ENCODE measurements at regions not wholly inside any gene's neighbourhood (a gene's known extent, or its start where the extent isn't known, plus 50 kb on each side); places are given as distances from the start of the nearest gene placed in this dataset.

- H3K36me3 Mint-ChIP-seq, result no peaks in the 10 kb centered on the region
- CTCF ChIA-PET, result interaction anchor here (1.9 kb wide), 1 partner anchor 10 kb away, joined by 4 read pairs; no protein-coding TSS in a partner anchor
- H3K27me3 Mint-ChIP-seq, result no peaks in the 10 kb centered on the region
- no peak for DNase-seq
- H3K9me3 Mint-ChIP-seq, result no peaks in the 10 kb centered on the region
- no peak overlapping the region for H3K27ac Mint-ChIP-seq
- H3K4me3 Mint-ChIP-seq, result no peak overlapping the region
- H3K4me1 Mint-ChIP-seq, result no peaks in the 10 kb centered on the region
Measured at GRCh38 chr11:112582366-112582765, 321.7 kb upstream of the PLET1 start.

DNA sequence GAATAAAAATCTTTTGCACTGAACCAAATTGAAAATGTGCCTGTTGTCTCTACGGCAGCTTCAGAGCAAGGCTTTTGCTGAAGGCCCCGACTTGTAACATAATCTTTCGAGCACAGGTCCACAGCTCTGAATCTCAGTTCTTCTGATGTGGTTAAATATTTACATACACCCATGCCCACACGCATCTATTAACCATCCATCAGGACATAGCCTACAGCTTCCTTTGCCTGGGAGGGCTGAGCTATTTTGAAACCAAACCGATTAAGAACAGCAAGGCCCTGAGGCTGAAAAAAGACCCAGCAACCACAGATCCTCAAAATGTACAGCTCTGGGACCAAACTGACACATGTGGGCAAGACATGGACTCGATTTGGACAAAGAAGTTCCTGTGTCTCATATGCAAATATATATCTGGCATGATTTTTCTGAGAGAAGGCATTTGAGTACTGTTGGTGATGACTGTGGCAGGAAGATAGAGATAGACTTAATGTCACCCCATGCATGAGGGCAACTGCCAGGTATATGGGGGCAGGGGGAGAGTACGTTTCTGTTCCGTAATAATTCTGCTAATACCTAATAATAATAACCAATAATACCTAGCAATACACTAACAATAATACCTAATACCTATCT lies 322.7 kb upstream of the PLET1 start:
- CTCF ChIA-PET, result no interaction called here
- Mint-ChIP-seq H3K9me3 (no peaks in the 10 kb centered on the region), H3K36me3 (no peaks in the 10 kb centered on the region), H3K4me1 (no peaks in the 10 kb centered on the region), H3K4me3 (no peak overlapping the region), H3K27ac (no peak overlapping the region), H3K27me3 (no peaks in the 10 kb centered on the region)
- no peak for DNase-seq

GRCh38 chr11:112584672-112585071 lies 324.0 kb upstream of the PLET1 start:
- DNase-seq, result peak; percentile 45
- no peaks in the 10 kb centered on the region for H3K27me3 Mint-ChIP-seq
- no peak overlapping the region for H3K4me3 Mint-ChIP-seq
- CTCF ChIA-PET, result interaction anchor here (1.5 to 1.6 kb wide), 3 partner anchors 31 to 705 kb away, joined by 3 to 7 read pairs (median 4); no protein-coding TSS in a partner anchor
- no peak overlapping the region for H3K27ac Mint-ChIP-seq
- no peaks in the 10 kb centered on the region for H3K9me3 Mint-ChIP-seq
- H3K4me1 Mint-ChIP-seq, result no peaks in the 10 kb centered on the region
- H3K36me3 Mint-ChIP-seq, result no peaks in the 10 kb centered on the region

- H3K9me3 Mint-ChIP-seq, result no peaks in the 10 kb centered on the region
- H3K27me3 Mint-ChIP-seq, result peaks cover 11% of the 10 kb centered on the region
- no peak overlapping the region for H3K27ac Mint-ChIP-seq
- no peaks in the 10 kb centered on the region for H3K36me3 Mint-ChIP-seq
- CTCF ChIA-PET, result interaction anchor here (0.8 to 3.5 kb wide), 27 partner anchors 9 to 701 kb away, joined by 3 to 60 read pairs (median 4); no protein-coding TSS in a partner anchor
- no peak for DNase-seq
- no peak overlapping the region for H3K4me3 Mint-ChIP-seq
- H3K4me1 Mint-ChIP-seq, result no peaks in the 10 kb centered on the region
Measured at GRCh38 chr11:112587664-112588063, 327.0 kb upstream of the PLET1 start.

GRCh38 chr11:112588252-112588694 lies 327.6 kb upstream of the PLET1 start:
- peak overlapping the region; percentile 17 for H3K27ac Mint-ChIP-seq
- H3K36me3 Mint-ChIP-seq, result no peaks in the 10 kb centered on the region
- no peaks in the 10 kb centered on the region for H3K4me1 Mint-ChIP-seq
- H3K27me3 Mint-ChIP-seq, result peaks cover 11% of the 10 kb centered on the region
- CTCF ChIA-PET, result interaction anchor here (0.6 to 3.5 kb wide), 33 partner anchors 8 to 701 kb away, joined by 3 to 60 read pairs (median 3); no protein-coding TSS in a partner anchor
- H3K4me3 Mint-ChIP-seq, result no peak overlapping the region
- DNase-seq, result peak; percentile 44
- no peaks in the 10 kb centered on the region for H3K9me3 Mint-ChIP-seq

DNA sequence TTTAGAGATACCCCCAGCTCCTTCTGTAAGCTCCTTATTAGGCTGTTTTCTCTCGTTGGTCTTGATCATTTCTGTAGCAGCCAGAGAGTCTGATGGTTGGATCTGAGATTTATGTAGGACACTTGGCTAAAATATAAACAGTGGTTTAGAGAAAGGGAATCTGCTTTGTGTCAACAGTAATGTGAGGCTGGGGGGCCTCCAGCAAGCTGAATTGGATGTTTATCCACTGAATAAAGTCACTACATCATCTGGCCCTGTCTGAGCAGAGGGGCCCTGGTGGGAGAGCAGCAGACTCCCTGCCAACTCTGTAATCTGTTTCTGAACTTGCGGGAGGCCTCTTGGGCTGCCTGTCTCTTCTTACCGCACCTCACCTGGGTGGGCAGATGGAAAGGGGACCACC lies 328.5 kb upstream of the PLET1 start:
- H3K9me3 Mint-ChIP-seq, result no peaks in the 10 kb centered on the region
- DNase-seq, result no peak
- H3K27ac Mint-ChIP-seq, result no peak overlapping the region
- peaks cover 11% of the 10 kb centered on the region for H3K27me3 Mint-ChIP-seq
- no peak overlapping the region for H3K4me3 Mint-ChIP-seq
- no peaks in the 10 kb centered on the region for H3K4me1 Mint-ChIP-seq
- H3K36me3 Mint-ChIP-seq, result no peaks in the 10 kb centered on the region
- CTCF ChIA-PET, result interaction anchor here (0.8 to 3.5 kb wide), 12 partner anchors 9 to 700 kb away, joined by 3 to 60 read pairs (median 4); no protein-coding TSS in a partner anchor

GRCh38 chr11:112590764-112591163 lies 330.1 kb upstream of the PLET1 start:
- no peak overlapping the region for H3K4me3 Mint-ChIP-seq
- H3K9me3 Mint-ChIP-seq, result no peaks in the 10 kb centered on the region
- no peaks in the 10 kb centered on the region for H3K36me3 Mint-ChIP-seq
- no peaks in the 10 kb centered on the region for H3K4me1 Mint-ChIP-seq
- no peak overlapping the region for H3K27ac Mint-ChIP-seq
- no peak for DNase-seq
- CTCF ChIA-PET, result interaction anchor here (0.9 kb wide), 1 partner anchor 699 kb away, joined by 4 read pairs; no protein-coding TSS in a partner anchor
- H3K27me3 Mint-ChIP-seq, result peaks cover 11% of the 10 kb centered on the region

DNA sequence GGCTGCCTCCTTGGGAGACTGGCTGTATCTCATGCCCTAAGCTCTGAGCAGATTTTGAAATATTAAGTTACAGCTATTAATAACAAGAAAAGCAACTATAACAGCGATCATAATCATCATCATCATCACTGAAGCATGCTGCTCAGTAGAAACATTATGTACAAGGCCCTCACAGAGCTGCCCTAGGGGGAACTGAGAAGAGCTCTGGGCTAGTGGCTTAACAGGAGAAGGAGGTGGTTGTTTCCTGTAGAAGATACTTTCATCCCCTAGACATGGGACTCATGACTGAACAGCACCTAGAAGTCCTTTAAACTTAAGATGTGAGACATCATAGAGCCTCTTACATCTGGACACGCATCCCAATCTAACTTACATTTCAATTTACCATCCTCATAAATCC lies 332.8 kb upstream of the PLET1 start:
- peaks cover 5% of the 10 kb centered on the region for H3K4me1 Mint-ChIP-seq
- H3K27ac Mint-ChIP-seq, result no peak overlapping the region
- DNase-seq, result no peak
- no peaks in the 10 kb centered on the region for H3K36me3 Mint-ChIP-seq
- CTCF ChIA-PET, result interaction anchor here (2.9 kb wide), 1 partner anchor 696 kb away, joined by 9 read pairs; no protein-coding TSS in a partner anchor
- H3K27me3 Mint-ChIP-seq, result peaks cover 11% of the 10 kb centered on the region
- no peaks in the 10 kb centered on the region for H3K9me3 Mint-ChIP-seq
- H3K4me3 Mint-ChIP-seq, result no peak overlapping the region

- no peak overlapping the region for H3K4me3 Mint-ChIP-seq
- no peaks in the 10 kb centered on the region for H3K9me3 Mint-ChIP-seq
- H3K27ac Mint-ChIP-seq, result no peak overlapping the region
- peaks cover 5% of the 10 kb centered on the region for H3K4me1 Mint-ChIP-seq
- peaks cover 5% of the 10 kb centered on the region for H3K27me3 Mint-ChIP-seq
- no peak for DNase-seq
- CTCF ChIA-PET, result interaction anchor here (1.4 to 1.7 kb wide), 2 partner anchors 8 to 694 kb away, joined by 3 to 7 read pairs; no protein-coding TSS in a partner anchor
- H3K36me3 Mint-ChIP-seq, result no peaks in the 10 kb centered on the region
Measured at GRCh38 chr11:112596324-112596723, 335.7 kb upstream of the PLET1 start.

GRCh38 chr11:112597286-112597790 lies 336.7 kb upstream of the PLET1 start:
- H3K27ac Mint-ChIP-seq, result no peak overlapping the region
- no peaks in the 10 kb centered on the region for H3K9me3 Mint-ChIP-seq
- H3K4me3 Mint-ChIP-seq, result no peak overlapping the region
- CTCF ChIA-PET, result interaction anchor here (1.4 to 1.7 kb wide), 2 partner anchors 9 to 693 kb away, joined by 3 to 7 read pairs; no protein-coding TSS in a partner anchor
- H3K4me1 Mint-ChIP-seq, result peaks cover 5% of the 10 kb centered on the region
- no peak for DNase-seq
- H3K36me3 Mint-ChIP-seq, result no peaks in the 10 kb centered on the region
- peaks cover 5% of the 10 kb centered on the region for H3K27me3 Mint-ChIP-seq

GRCh38 chr11:112599265-112599664 lies 338.6 kb upstream of the PLET1 start:
- no peak for DNase-seq
- H3K27ac Mint-ChIP-seq, result no peak overlapping the region
- no peaks in the 10 kb centered on the region for H3K36me3 Mint-ChIP-seq
- peaks cover 8% of the 10 kb centered on the region for H3K27me3 Mint-ChIP-seq
- CTCF ChIA-PET, result no interaction called here
- H3K9me3 Mint-ChIP-seq, result no peaks in the 10 kb centered on the region
- H3K4me1 Mint-ChIP-seq, result peaks cover 5% of the 10 kb centered on the region
- no peak overlapping the region for H3K4me3 Mint-ChIP-seq

GRCh38 chr11:112599856-112600533 lies 339.3 kb upstream of the PLET1 start:
- H3K4me3 Mint-ChIP-seq, result no peak overlapping the region
- H3K4me1 Mint-ChIP-seq, result peaks cover 5% of the 10 kb centered on the region
- peaks cover 12% of the 10 kb centered on the region for H3K27me3 Mint-ChIP-seq
- DNase-seq, result no peak
- no peaks in the 10 kb centered on the region for H3K36me3 Mint-ChIP-seq
- H3K9me3 Mint-ChIP-seq, result no peaks in the 10 kb centered on the region
- CTCF ChIA-PET, result no interaction called here
- H3K27ac Mint-ChIP-seq, result no peak overlapping the region

DNA sequence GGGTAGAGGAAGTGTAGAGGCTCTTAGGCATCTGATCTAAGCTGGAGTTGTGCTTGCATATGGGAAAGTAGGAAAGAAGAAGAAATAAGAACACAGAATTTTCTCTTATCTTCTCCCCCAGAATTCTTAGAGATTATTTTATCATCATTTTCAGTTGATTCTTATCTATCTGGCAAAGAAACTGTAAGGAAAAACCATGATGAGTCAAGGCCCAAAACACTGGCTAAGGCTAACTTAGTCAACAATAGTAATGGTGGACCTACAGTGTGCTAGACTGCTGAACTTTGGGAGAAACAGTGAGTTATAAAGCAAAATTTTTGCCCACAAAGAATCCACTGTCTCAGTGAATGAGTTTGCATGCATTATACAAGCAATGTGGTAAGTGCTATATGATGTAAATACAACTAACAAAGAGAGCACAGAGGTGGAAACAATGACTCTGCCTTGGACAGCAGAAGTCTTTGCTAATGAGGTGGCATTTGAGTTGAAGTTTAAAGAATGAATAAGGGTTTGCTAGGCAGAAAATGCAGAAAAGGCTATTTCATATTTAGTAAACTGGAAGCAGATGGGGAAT lies 344.5 kb upstream of the PLET1 start:
- DNase-seq, result no peak
- CTCF ChIA-PET, result interaction anchor here (1.2 kb wide), 1 partner anchor 20 kb away, joined by 3 read pairs; no protein-coding TSS in a partner anchor
- no peaks in the 10 kb centered on the region for H3K4me1 Mint-ChIP-seq
- no peak overlapping the region for H3K4me3 Mint-ChIP-seq
- H3K27ac Mint-ChIP-seq, result no peak overlapping the region
- H3K9me3 Mint-ChIP-seq, result no peaks in the 10 kb centered on the region
- peaks cover 23% of the 10 kb centered on the region for H3K27me3 Mint-ChIP-seq
- no peaks in the 10 kb centered on the region for H3K36me3 Mint-ChIP-seq

GRCh38 chr11:112606656-112607055 lies 346.0 kb upstream of the PLET1 start:
- Mint-ChIP-seq H3K4me3 (no peak overlapping the region), H3K27ac (no peak overlapping the region), H3K36me3 (no peaks in the 10 kb centered on the region), H3K27me3 (peaks cover 23% of the 10 kb centered on the region), H3K9me3 (no peaks in the 10 kb centered on the region), H3K4me1 (no peaks in the 10 kb centered on the region)
- CTCF ChIA-PET, result no interaction called here
- no peak for DNase-seq

Measured in activated naive CD4-positive, alpha-beta T cell treated with anti-CD3 and anti-CD28 coated beads, Interleukin-2, amount 10 ng/mL, durations not matched to agents 7 days and 5 days (primary cell).